DOHH2 (cell line): ENCODE measurements at regions not wholly inside any gene's neighbourhood (a gene's known extent, or its start where the extent isn't known, plus 50 kb on each side); places are given as distances from the start of the nearest gene placed in this dataset.

Source experiments
- CTCF ChIP-seq: fragments of 200-600 bp; sonication (generic); IDR thresholded peaks from one replicate; pipeline ENCODE4 v1.5.1; 2014; ENCODE audit warnings: antibody characterized with exemption, mild to moderate bottlenecking, low read depth, low read length; ENCODE audit not compliant: poor library complexity, severe bottlenecking
- EZH2phosphoT487 ChIP-seq: fragments of 200-600 bp; sonication (generic); IDR thresholded peaks from 2 replicates; pipeline ENCODE4 v1.6.1; 2017; ENCODE audit warnings: borderline replicate concordance, mild to moderate bottlenecking, antibody characterized with exemption, low read length, moderate library complexity, mixed read lengths

- no peak for TF ChIP-seq CTCF
- no peak for TF ChIP-seq EZH2phosphoT487
These were observed 220.3 kb upstream of the TAS2R1 start for GRCh38 chr5:9850456-9850855.
